A549 (cell line): ENCODE measurements at regions not wholly inside any gene's neighbourhood (a gene's known extent, or its start where the extent isn't known, plus 50 kb on each side); places are given as distances from the start of the nearest gene placed in this dataset.

Experiments
- EP300 ChIP-seq, 2 experiments: fragments of >200 bp; sonication (Bioruptor Twin); formaldehyde crosslinking; IDR thresholded peaks; 2 replicates in 1 of 2; 3 replicates in 1 of 2; pipeline ENCODE4 v1.6.1; 2016 to 2017
- NR3C1 ChIP-seq: fragments of >200 bp; sonication (Bioruptor Twin); formaldehyde crosslinking; IDR thresholded peaks from 3 replicates; pipeline ENCODE4 v1.6.1; 2017
- TF ChIP-seq, protein P1 (sequence below): IDR thresholded peaks from 2 replicates; pipeline ENCODE4 v1.6.1; 2012
- TF ChIP-seq, protein P2 (sequence below): fragments of >200 bp; sonication (Bioruptor Twin); formaldehyde crosslinking; IDR thresholded peaks from 3 replicates; pipeline ENCODE4 v1.5.1; 2016

DNA sequence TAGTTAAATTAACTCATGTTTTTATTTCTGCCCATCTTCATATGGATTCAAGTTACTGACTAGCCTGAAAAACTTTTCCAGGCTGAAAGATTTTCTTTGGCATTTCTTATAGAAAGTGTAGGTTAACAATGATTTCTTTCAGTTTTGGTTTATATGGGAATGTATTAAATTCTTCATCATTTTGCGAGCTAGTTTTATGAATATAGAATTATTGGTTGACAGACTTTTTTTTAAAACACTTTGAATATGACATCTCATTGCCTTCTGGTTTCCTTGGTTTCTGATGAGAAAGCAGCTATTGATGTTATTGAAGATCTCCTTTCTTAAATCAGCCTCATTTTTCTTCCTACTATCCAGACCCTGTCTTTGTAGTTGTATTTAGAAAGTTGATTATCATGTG is 211.0 kb upstream of the AKR1E2 start:
- TF ChIP-seq, protein P1, sequence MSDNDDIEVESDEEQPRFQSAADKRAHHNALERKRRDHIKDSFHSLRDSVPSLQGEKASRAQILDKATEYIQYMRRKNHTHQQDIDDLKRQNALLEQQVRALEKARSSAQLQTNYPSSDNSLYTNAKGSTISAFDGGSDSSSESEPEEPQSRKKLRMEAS = no peak
- TF ChIP-seq NR3C1 (no peak), EP300 (IDR thresholded peaks at IDR 0.05) (no peak)
- TF ChIP-seq, protein P2, sequence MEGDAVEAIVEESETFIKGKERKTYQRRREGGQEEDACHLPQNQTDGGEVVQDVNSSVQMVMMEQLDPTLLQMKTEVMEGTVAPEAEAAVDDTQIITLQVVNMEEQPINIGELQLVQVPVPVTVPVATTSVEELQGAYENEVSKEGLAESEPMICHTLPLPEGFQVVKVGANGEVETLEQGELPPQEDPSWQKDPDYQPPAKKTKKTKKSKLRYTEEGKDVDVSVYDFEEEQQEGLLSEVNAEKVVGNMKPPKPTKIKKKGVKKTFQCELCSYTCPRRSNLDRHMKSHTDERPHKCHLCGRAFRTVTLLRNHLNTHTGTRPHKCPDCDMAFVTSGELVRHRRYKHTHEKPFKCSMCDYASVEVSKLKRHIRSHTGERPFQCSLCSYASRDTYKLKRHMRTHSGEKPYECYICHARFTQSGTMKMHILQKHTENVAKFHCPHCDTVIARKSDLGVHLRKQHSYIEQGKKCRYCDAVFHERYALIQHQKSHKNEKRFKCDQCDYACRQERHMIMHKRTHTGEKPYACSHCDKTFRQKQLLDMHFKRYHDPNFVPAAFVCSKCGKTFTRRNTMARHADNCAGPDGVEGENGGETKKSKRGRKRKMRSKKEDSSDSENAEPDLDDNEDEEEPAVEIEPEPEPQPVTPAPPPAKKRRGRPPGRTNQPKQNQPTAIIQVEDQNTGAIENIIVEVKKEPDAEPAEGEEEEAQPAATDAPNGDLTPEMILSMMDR = no peak
